HEK293T (cell line): ENCODE measurements at regions not wholly inside any gene's neighbourhood (a gene's known extent, or its start where the extent isn't known, plus 50 kb on each side); places are given as distances from the start of the nearest gene placed in this dataset.

ENCODE experiments used
- FOXA1 ChIP-seq: fragments of 450-650 bp; IDR thresholded peaks from 2 replicates; pipeline ENCODE4 v1.6.1; 2016; ENCODE audit warnings: mild to moderate bottlenecking
- FOXK2 ChIP-seq: fragments of 450-650 bp; IDR thresholded peaks from 2 replicates; pipeline ENCODE4 v1.6.1; 2016; ENCODE audit warnings: mild to moderate bottlenecking
- HDGF ChIP-seq: fragments of 450-650 bp; IDR thresholded peaks from 2 replicates; pipeline ENCODE4 v1.6.1; 2017; ENCODE audit warnings: antibody characterized with exemption, borderline replicate concordance
- NFRKB ChIP-seq: fragments of 450-650 bp; IDR thresholded peaks from 2 replicates; pipeline ENCODE4 v1.6.1; 2016; ENCODE audit warnings: mild to moderate bottlenecking, moderate library complexity
- PKNOX1 ChIP-seq: fragments of 450-650 bp; IDR thresholded peaks from 2 replicates; pipeline ENCODE4 v1.6.1; 2016
- SP1 ChIP-seq: fragments of 450-650 bp; IDR thresholded peaks from 2 replicates; pipeline ENCODE4 v1.6.1; 2017
- SUZ12 ChIP-seq: fragments of 450-650 bp; IDR thresholded peaks from 2 replicates; pipeline ENCODE4 v1.6.1; 2016; ENCODE audit warnings: mild to moderate bottlenecking
- TARDBP ChIP-seq: fragments of 450-650 bp; IDR thresholded peaks from 2 replicates; pipeline ENCODE4 v1.6.1; 2016
- ZNF384 ChIP-seq: fragments of 450-650 bp; IDR thresholded peaks from 2 replicates; pipeline ENCODE4 v1.6.1; 2016

GRCh38 chr12:93980711-93981110 lies 167.7 kb upstream of the PLXNC1 start:
- TF ChIP-seq ZNF384 (no peak), TARDBP (no peak), HDGF (no peak), SUZ12 (no peak), SP1 (no peak), NFRKB (no peak), FOXK2 (no peak), FOXA1 (no peak), PKNOX1 (no peak)
